Stimulated activated naive CD8-positive, alpha-beta T cell treated with anti-CD3 and anti-CD28 coated beads, Interleukin-15, amount 100 ng/mL, for 72 hours (primary cell): ENCODE measurements at regions not wholly inside any gene's neighbourhood (a gene's known extent, or its start where the extent isn't known, plus 50 kb on each side); places are given as distances from the start of the nearest gene placed in this dataset.

ENCODE experiments used
- ATAC-seq: fragments of 150-1000 bp; cut with Tn5 transposase; 2 replicates; pipeline ENCODE4 v1.10.0; 2021; ENCODE audit warnings: mild to moderate bottlenecking, moderate library complexity
- DNase-seq, 2 donors: peaks; one replicate each; pipeline ENCODE4 v3.0.0; 2021 to 2022
- H3K27ac Mint-ChIP-seq, 2 donors: one replicate each; pipeline ENCODE4 v1.8.0; 2022; ENCODE audit warnings: mild to moderate bottlenecking in 2 of 2, mixed read lengths in 2 of 2, moderate library complexity in 2 of 2
- H3K27me3 Mint-ChIP-seq: one replicate; pipeline ENCODE4 v1.8.0; 2022; ENCODE audit warnings: mixed read lengths
- H3K4me1 Mint-ChIP-seq: one replicate; pipeline ENCODE4 v1.8.0; 2022; ENCODE audit warnings: mild to moderate bottlenecking, mixed read lengths
- H3K4me3 Mint-ChIP-seq, 2 donors: one replicate each; pipeline ENCODE4 v1.8.0; 2022; ENCODE audit warnings: mild to moderate bottlenecking in 2 of 2, mixed read lengths in 2 of 2, moderate library complexity in 1 of 2
- H3K9me3 Mint-ChIP-seq, 2 donors: one replicate each; pipeline ENCODE4 v1.8.0; 2022; ENCODE audit warnings: mixed read lengths in 2 of 2

GRCh38 chr12:33575346-33575745 is 135.7 kb upstream of the SYT10 start:
- Mint-ChIP-seq H3K27ac (no peak overlapping the region), H3K27me3 (no peaks in the 10 kb centered on the region), H3K9me3 (peaks cover 6 to 14% of the 10 kb centered on the region in 2 donors), H3K4me3 (no peak overlapping the region), H3K4me1 (no peaks in the 10 kb centered on the region)
- ATAC-seq (no peak), DNase-seq (no peak)

GRCh38 chr12:33581613-33582122 is 142.0 kb upstream of the SYT10 start:
- ATAC-seq (no peak), DNase-seq (no peak)
- H3K9me3 Mint-ChIP-seq, result peaks cover 6 to 14% of the 10 kb centered on the region in 2 donors
- no peak overlapping the region for H3K27ac Mint-ChIP-seq
- no peaks in the 10 kb centered on the region for H3K4me1 Mint-ChIP-seq
- H3K27me3 Mint-ChIP-seq, result no peaks in the 10 kb centered on the region
- H3K4me3 Mint-ChIP-seq, result no peak overlapping the region

DNA sequence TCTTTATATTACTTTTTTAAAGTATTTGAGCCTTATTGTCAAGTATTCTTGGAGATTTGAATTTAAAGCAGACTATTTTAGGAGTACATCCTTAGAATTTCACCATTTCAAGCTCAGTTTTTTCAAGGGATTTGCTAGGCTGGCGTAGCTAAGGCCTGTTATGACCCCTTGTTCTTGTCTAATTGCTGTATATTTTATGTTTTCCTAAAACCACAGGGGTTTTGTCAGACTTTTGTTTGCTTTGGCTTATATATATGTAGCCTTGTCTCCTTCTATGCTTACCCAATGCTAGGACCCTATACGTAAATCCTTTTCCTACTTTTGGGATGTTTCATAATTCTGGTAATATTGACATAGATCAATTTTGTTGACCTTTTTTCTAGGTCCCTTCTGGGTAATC is 147.0 kb upstream of the SYT10 start:
- ATAC-seq (no peak), DNase-seq (no peak)
- H3K9me3 Mint-ChIP-seq, result no peaks in the 10 kb centered on the region
- H3K4me1 Mint-ChIP-seq, result no peaks in the 10 kb centered on the region
- H3K4me3 Mint-ChIP-seq, result no peak overlapping the region
- no peaks in the 10 kb centered on the region for H3K27me3 Mint-ChIP-seq
- H3K27ac Mint-ChIP-seq, result no peak overlapping the region

DNA sequence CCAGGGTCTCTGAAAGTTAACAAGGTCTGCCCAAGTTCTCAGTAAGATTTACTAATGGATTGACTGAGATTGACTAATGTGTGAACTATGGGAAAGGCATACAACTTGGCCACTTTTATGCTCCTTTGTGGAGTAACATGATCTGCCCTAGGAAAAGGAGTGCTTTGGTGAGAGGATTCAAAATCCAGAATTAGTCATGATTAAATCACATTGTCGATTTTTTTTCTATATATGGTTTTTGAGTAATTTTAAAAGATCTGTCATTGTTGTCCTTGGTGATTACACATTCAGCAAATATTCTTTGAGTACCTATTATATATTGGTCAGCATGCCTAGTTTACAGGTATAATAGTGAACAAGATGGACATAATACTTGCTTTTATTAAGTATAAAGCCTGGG is 147.7 kb upstream of the SYT10 start:
- Mint-ChIP-seq H3K4me3 (no peak overlapping the region), H3K27me3 (no peaks in the 10 kb centered on the region), H3K9me3 (no peaks in the 10 kb centered on the region), H3K27ac (no peak overlapping the region), H3K4me1 (no peaks in the 10 kb centered on the region)
- ATAC-seq (no peak), DNase-seq (no peak)

- ATAC-seq (no peak), DNase-seq (no peak)
- Mint-ChIP-seq H3K27ac (no peak overlapping the region), H3K9me3 (no peaks in the 10 kb centered on the region), H3K4me3 (no peak overlapping the region), H3K27me3 (no peaks in the 10 kb centered on the region), H3K4me1 (no peaks in the 10 kb centered on the region)
Observed at GRCh38 chr12:33587784-33588712, 148.4 kb upstream of the SYT10 start.

DNA sequence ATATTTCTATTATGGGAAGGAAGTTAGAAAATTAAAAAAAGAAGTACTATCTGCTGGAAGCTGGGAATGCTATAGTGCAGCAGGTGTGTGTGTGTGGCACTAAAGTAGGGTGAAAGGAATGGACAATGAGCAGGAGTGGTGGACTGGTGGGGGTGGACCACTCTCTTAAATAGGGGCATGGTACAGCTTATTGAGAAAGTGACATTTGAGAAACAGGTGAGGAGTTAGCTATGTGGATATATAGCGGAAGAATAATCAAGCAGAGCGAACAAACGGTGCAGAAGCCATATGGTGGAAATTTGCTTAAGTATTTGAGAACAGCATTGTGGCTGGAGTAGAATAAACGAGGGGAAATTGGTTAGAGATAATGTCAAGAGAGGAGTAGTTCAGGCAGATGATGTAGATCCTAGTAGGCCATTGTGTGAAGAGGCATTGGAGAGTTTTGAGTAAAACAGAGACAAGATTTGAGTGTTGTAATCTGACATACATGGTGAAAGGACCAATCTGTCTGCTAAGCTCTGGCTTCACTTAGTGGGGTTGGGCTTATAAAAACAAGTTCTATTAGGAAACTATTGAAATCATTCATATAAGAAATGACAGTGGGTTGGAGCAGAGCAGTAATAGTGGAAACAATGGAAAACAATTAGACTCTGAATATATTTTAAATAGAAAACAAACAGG is 149.2 kb upstream of the SYT10 start:
- H3K9me3 Mint-ChIP-seq, result no peaks in the 10 kb centered on the region
- no peak overlapping the region for H3K27ac Mint-ChIP-seq
- H3K4me3 Mint-ChIP-seq, result no peak overlapping the region
- H3K4me1 Mint-ChIP-seq, result no peaks in the 10 kb centered on the region
- DNase-seq (no peak), ATAC-seq (no peak)
- H3K27me3 Mint-ChIP-seq, result no peaks in the 10 kb centered on the region

GRCh38 chr12:33589576-33590114 is 150.0 kb upstream of the SYT10 start:
- DNase-seq (no peak), ATAC-seq (no peak)
- Mint-ChIP-seq H3K27me3 (no peaks in the 10 kb centered on the region), H3K27ac (peak overlapping the region in 1 of 2 donors; percentile 34), H3K4me1 (no peaks in the 10 kb centered on the region), H3K9me3 (no peaks in the 10 kb centered on the region), H3K4me3 (no peak overlapping the region)

GRCh38 chr12:33593753-33594152 is 154.1 kb upstream of the SYT10 start:
- Mint-ChIP-seq H3K9me3 (no peaks in the 10 kb centered on the region), H3K4me3 (no peak overlapping the region), H3K27me3 (no peaks in the 10 kb centered on the region), H3K4me1 (no peaks in the 10 kb centered on the region), H3K27ac (no peak overlapping the region)
- DNase-seq (no peak), ATAC-seq (no peak)

DNA sequence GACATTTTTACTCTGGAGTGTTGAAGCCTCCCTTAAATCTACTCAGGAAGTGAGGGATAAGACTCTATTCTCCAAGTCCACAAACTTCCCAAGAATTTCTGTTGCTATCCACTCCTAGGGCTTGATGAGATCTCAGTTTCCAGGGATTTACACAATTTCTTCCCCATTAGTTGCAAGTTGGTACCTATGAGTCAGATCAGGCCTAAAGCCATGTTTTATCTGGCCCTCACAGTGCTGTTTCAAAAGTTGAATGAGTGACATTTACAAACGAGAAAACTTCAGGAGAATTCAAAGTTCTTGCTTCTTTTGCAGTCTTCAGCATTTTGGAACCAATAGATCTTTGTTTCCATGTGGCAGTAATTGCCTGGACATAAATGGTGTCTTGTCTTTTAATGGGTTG is 156.4 kb upstream of the SYT10 start:
- H3K27me3 Mint-ChIP-seq, result no peaks in the 10 kb centered on the region
- no peak for DNase-seq
- no peak overlapping the region for H3K27ac Mint-ChIP-seq
- ATAC-seq, result no peak
- peaks cover 3 to 4% of the 10 kb centered on the region in 2 donors for H3K9me3 Mint-ChIP-seq
- no peaks in the 10 kb centered on the region for H3K4me1 Mint-ChIP-seq
- H3K4me3 Mint-ChIP-seq, result no peak overlapping the region

DNA sequence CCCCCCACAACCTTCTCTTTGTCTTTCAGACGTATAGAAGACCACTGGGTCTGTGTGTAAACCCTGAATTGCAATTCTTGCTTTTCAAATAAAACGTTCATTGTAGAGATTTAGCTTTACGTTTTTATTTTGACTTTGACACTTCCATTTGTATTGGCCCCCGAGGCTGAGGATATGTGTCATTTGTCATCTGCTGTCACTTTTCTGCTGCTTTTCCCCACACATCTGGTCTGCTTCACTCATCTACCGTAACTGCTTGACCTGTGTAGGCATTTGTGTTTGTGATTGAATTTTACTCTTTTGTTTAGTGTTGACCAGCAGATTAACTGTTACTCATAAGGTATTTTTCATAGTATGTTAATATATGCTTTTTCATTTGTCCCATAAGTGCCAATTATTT is 157.2 kb upstream of the SYT10 start:
- H3K27ac Mint-ChIP-seq, result no peak overlapping the region
- no peaks in the 10 kb centered on the region for H3K4me1 Mint-ChIP-seq
- no peak overlapping the region for H3K4me3 Mint-ChIP-seq
- ATAC-seq (no peak), DNase-seq (no peak)
- H3K9me3 Mint-ChIP-seq, result peaks cover 7 to 8% of the 10 kb centered on the region in 2 donors
- H3K27me3 Mint-ChIP-seq, result no peaks in the 10 kb centered on the region

GRCh38 chr12:33602515-33602914 is 162.9 kb upstream of the SYT10 start:
- Mint-ChIP-seq H3K9me3 (peaks cover 7 to 8% of the 10 kb centered on the region in 2 donors), H3K4me3 (no peak overlapping the region), H3K4me1 (no peaks in the 10 kb centered on the region), H3K27me3 (no peaks in the 10 kb centered on the region), H3K27ac (no peak overlapping the region)
- no peak for DNase-seq
- ATAC-seq, result no peak

DNA sequence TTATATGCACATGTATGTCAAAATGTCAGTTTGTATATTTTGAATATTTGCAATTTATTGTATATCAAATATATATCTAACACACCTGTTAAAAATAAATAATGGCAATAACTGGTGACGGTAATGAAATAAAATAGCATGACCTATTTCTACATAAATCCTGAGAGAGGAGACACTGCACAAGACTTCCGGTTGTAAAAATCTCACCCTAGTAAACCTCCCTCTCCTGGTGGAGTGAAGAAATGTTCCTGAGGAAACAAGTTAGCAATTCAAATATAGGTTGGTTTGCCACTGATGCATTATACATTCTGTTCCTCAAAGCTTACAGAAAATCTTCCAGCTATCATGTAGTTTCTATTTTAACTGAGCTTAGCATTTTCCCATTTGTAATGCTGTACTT is 166.1 kb upstream of the SYT10 start:
- Mint-ChIP-seq H3K27me3 (no peaks in the 10 kb centered on the region), H3K4me1 (no peaks in the 10 kb centered on the region), H3K27ac (no peak overlapping the region), H3K9me3 (peaks cover 7 to 8% of the 10 kb centered on the region in 2 donors), H3K4me3 (no peak overlapping the region)
- no peak for DNase-seq
- no peak for ATAC-seq

- DNase-seq, result no peak
- Mint-ChIP-seq H3K27ac (no peak overlapping the region), H3K9me3 (no peaks in the 10 kb centered on the region), H3K4me1 (no peaks in the 10 kb centered on the region), H3K27me3 (no peaks in the 10 kb centered on the region), H3K4me3 (no peak overlapping the region)
- ATAC-seq, result no peak
Observed at GRCh38 chr12:33609910-33610309, 170.3 kb upstream of the SYT10 start.

- no peak for DNase-seq
- no peak overlapping the region for H3K27ac Mint-ChIP-seq
- no peak for ATAC-seq
- no peaks in the 10 kb centered on the region for H3K4me1 Mint-ChIP-seq
- no peaks in the 10 kb centered on the region for H3K27me3 Mint-ChIP-seq
- no peak overlapping the region for H3K4me3 Mint-ChIP-seq
- peaks cover 9 to 23% of the 10 kb centered on the region in 2 donors for H3K9me3 Mint-ChIP-seq
Observed at GRCh38 chr12:33614630-33615029, 175.0 kb upstream of the SYT10 start.

GRCh38 chr12:33617218-33617617 is 177.6 kb upstream of the SYT10 start:
- no peaks in the 10 kb centered on the region for H3K27me3 Mint-ChIP-seq
- DNase-seq, result no peak
- no peak overlapping the region for H3K27ac Mint-ChIP-seq
- no peaks in the 10 kb centered on the region for H3K4me1 Mint-ChIP-seq
- no peak overlapping the region for H3K4me3 Mint-ChIP-seq
- ATAC-seq, result no peak
- H3K9me3 Mint-ChIP-seq, result peaks cover 11 to 28% of the 10 kb centered on the region in 2 donors

- H3K9me3 Mint-ChIP-seq, result no peaks in the 10 kb centered on the region
- no peak overlapping the region for H3K27ac Mint-ChIP-seq
- DNase-seq (no peak), ATAC-seq (no peak)
- H3K4me1 Mint-ChIP-seq, result no peaks in the 10 kb centered on the region
- no peak overlapping the region for H3K4me3 Mint-ChIP-seq
- H3K27me3 Mint-ChIP-seq, result no peaks in the 10 kb centered on the region
Observed at GRCh38 chr12:33628087-33628486, 188.5 kb upstream of the SYT10 start.
